ENCODE measurements at regions not wholly inside any gene's neighbourhood (a gene's known extent, or its start where the extent isn't known, plus 50 kb on each side); places are given as distances from the start of the nearest gene placed in this dataset.

DNA sequence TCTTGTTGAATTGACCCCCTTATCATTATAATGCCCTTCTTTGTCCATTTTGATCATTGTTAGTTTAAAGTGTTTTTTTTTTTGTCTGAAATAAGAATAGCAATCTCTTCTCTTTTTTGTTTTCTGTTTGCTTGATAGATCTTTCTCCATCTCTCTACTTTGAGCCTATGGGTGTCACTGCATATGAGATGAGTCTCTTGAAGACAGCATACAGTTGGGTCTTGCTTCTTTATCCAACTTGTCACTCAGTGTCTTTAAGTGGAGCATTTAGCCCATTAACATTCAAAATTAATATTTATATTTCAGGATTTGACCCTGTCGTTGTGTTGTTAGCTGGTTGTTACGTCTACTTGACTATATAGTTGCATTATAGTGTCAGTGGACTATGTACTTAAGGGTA lies 135.4 kb downstream of the HMHB1 start:
- ChIA-PET POLR2A (no interaction called here), CTCF (no interaction called here)
- BruUV-seq (replicated peaks), result no TSS peak
- no peak overlapping the region for H3K4me3 ChIP-seq (ENCODE audit: low read depth, low read length)
- no peak for DNase-seq
- no peaks in the 10 kb centered on the region for H3K4me1 ChIP-seq
- H3K27me3 Mint-ChIP-seq (ENCODE audit: insufficient read depth, unreplicated experiment), result peaks cover 21% of the 10 kb centered on the region
- TF ChIP-seq, protein P1, sequence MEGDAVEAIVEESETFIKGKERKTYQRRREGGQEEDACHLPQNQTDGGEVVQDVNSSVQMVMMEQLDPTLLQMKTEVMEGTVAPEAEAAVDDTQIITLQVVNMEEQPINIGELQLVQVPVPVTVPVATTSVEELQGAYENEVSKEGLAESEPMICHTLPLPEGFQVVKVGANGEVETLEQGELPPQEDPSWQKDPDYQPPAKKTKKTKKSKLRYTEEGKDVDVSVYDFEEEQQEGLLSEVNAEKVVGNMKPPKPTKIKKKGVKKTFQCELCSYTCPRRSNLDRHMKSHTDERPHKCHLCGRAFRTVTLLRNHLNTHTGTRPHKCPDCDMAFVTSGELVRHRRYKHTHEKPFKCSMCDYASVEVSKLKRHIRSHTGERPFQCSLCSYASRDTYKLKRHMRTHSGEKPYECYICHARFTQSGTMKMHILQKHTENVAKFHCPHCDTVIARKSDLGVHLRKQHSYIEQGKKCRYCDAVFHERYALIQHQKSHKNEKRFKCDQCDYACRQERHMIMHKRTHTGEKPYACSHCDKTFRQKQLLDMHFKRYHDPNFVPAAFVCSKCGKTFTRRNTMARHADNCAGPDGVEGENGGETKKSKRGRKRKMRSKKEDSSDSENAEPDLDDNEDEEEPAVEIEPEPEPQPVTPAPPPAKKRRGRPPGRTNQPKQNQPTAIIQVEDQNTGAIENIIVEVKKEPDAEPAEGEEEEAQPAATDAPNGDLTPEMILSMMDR (IDR thresholded peaks at IDR 0.05; ENCODE audit: insufficient read depth in 1 of 2, low read depth in 1 of 2, low read length in 1 of 2, severe bottlenecking in 1 of 2, unreplicated experiment in 1 of 2), result no peak
- H3K4me3 Mint-ChIP-seq (ENCODE audit: unreplicated experiment), result no peak overlapping the region
- H3K36me3 Mint-ChIP-seq (ENCODE audit: insufficient read depth, unreplicated experiment), result no peaks in the 10 kb centered on the region
- no peaks in the 10 kb centered on the region; the same call in none of the 2 replicates for H3K9me3 ChIP-seq
- H3K9me3 Mint-ChIP-seq (ENCODE audit: unreplicated experiment), result peaks cover 13% of the 10 kb centered on the region
- no peaks in the 10 kb centered on the region for H3K27me3 ChIP-seq (replicated peaks; ENCODE audit: control insufficient read depth, insufficient read depth, low read length)
- H3K27ac Mint-ChIP-seq (ENCODE audit: unreplicated experiment), result no peak overlapping the region
- H3K36me3 ChIP-seq (ENCODE audit: control insufficient read depth, insufficient read depth, low read length), result no peaks in the 10 kb centered on the region
- intact Hi-C loops (cut with micrococcal nuclease; ENCODE audit: unreplicated experiment), result no loop called here
- no peaks in the 10 kb centered on the region for H3K4me1 Mint-ChIP-seq (ENCODE audit: low read depth, unreplicated experiment)

DNA sequence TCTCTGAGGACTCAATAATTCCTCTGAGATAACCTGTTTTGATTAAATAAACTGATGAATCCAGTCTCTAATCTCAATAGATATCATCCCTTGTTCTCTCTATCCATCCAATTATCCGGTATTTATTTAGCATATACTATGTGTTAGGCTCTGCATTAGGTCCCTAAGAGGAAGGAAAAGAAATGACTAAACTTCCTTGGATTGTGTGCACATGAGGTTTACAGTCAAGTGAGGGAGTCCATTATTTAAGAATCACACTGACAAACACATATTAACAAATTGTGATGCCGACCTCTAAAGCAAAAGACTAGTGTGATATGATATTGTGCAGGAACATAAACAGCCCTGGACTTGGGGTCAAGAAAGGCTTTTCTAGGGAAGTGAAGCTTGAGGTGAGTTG lies 140.8 kb downstream of the HMHB1 start:
- Mint-ChIP-seq H3K36me3 (ENCODE audit: insufficient read depth, unreplicated experiment) (no peaks in the 10 kb centered on the region), H3K4me1 (ENCODE audit: low read depth, unreplicated experiment) (no peaks in the 10 kb centered on the region), H3K9me3 (ENCODE audit: unreplicated experiment) (peaks cover 13% of the 10 kb centered on the region), H3K27ac (ENCODE audit: unreplicated experiment) (no peak overlapping the region), H3K4me3 (ENCODE audit: unreplicated experiment) (no peak overlapping the region), H3K27me3 (ENCODE audit: insufficient read depth, unreplicated experiment) (peaks cover 22% of the 10 kb centered on the region)
- no peaks in the 10 kb centered on the region for H3K27me3 ChIP-seq (replicated peaks; ENCODE audit: control insufficient read depth, insufficient read depth, low read length)
- no peak overlapping the region for H3K4me3 ChIP-seq (ENCODE audit: low read depth, low read length)
- H3K9me3 ChIP-seq, result no peaks in the 10 kb centered on the region; the same call in 1 of the 2 replicates
- DNase-seq, result no peak
- H3K36me3 ChIP-seq (ENCODE audit: control insufficient read depth, insufficient read depth, low read length), result no peaks in the 10 kb centered on the region
- BruUV-seq (replicated peaks), result no TSS peak
- intact Hi-C loops (cut with micrococcal nuclease; ENCODE audit: unreplicated experiment), result loop anchor here (10.0 kb wide), 2 partner anchors 182 to 848 kb away; no protein-coding TSS in a partner anchor
- H3K4me1 ChIP-seq, result no peaks in the 10 kb centered on the region
- CTCF ChIA-PET, result no interaction called here
- TF ChIP-seq, protein P1 (IDR thresholded peaks at IDR 0.05; ENCODE audit: insufficient read depth in 1 of 2, low read depth in 1 of 2, low read length in 1 of 2, severe bottlenecking in 1 of 2, unreplicated experiment in 1 of 2), result no peak
- POLR2A ChIA-PET, result no interaction called here

DNA sequence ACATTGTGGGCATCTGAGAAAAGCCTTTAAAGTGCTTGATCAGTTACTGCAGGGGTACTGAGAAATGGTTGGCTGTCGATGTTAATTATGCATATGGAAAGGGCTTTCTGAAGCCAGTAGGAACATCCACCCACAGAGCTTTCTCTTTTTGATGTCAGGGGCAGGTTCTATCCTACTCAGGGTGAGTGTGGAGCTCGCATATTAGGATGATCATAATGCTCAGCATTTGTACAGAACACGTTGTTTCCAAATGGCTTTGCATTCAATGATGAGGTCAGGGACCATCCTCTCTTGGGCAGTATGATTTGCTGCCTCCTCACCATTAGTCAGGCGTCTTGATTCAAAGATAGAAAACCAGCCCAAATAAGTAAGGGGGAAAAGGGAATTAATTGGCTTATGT lies 141.9 kb downstream of the HMHB1 start:
- Histone ChIP-seq H3K4me1 (no peaks in the 10 kb centered on the region), H3K9me3 (no peaks in the 10 kb centered on the region; the same call in 1 of the 2 replicates), H3K4me3 (ENCODE audit: low read depth, low read length) (no peak overlapping the region), H3K27me3 (replicated peaks; ENCODE audit: control insufficient read depth, insufficient read depth, low read length) (no peaks in the 10 kb centered on the region), H3K36me3 (ENCODE audit: control insufficient read depth, insufficient read depth, low read length) (no peaks in the 10 kb centered on the region)
- intact Hi-C loops (cut with micrococcal nuclease; ENCODE audit: unreplicated experiment), result loop anchor here (10.0 kb wide), 2 partner anchors 181 to 849 kb away; no protein-coding TSS in a partner anchor
- Mint-ChIP-seq H3K9me3 (ENCODE audit: unreplicated experiment) (peaks cover 12% of the 10 kb centered on the region), H3K4me1 (ENCODE audit: low read depth, unreplicated experiment) (no peaks in the 10 kb centered on the region), H3K36me3 (ENCODE audit: insufficient read depth, unreplicated experiment) (no peaks in the 10 kb centered on the region), H3K27me3 (ENCODE audit: insufficient read depth, unreplicated experiment) (peaks cover 22% of the 10 kb centered on the region), H3K27ac (ENCODE audit: unreplicated experiment) (no peak overlapping the region), H3K4me3 (ENCODE audit: unreplicated experiment) (no peak overlapping the region)
- ChIA-PET CTCF (no interaction called here), POLR2A (no interaction called here)
- TF ChIP-seq, protein P1 (IDR thresholded peaks at IDR 0.05; ENCODE audit: insufficient read depth in 1 of 2, low read depth in 1 of 2, low read length in 1 of 2, severe bottlenecking in 1 of 2, unreplicated experiment in 1 of 2), result no peak
- BruUV-seq (replicated peaks), result no TSS peak
- no peak for DNase-seq

All from Caco-2 (cell line).